ENCODE measurements at regions not wholly inside any gene's neighbourhood (a gene's known extent, or its start where the extent isn't known, plus 50 kb on each side); places are given as distances from the start of the nearest gene placed in this dataset.

GRCh38 chr4:126993351-126993750 lies 639.4 kb upstream of the INTU start:
- TF ChIP-seq, protein P1, sequence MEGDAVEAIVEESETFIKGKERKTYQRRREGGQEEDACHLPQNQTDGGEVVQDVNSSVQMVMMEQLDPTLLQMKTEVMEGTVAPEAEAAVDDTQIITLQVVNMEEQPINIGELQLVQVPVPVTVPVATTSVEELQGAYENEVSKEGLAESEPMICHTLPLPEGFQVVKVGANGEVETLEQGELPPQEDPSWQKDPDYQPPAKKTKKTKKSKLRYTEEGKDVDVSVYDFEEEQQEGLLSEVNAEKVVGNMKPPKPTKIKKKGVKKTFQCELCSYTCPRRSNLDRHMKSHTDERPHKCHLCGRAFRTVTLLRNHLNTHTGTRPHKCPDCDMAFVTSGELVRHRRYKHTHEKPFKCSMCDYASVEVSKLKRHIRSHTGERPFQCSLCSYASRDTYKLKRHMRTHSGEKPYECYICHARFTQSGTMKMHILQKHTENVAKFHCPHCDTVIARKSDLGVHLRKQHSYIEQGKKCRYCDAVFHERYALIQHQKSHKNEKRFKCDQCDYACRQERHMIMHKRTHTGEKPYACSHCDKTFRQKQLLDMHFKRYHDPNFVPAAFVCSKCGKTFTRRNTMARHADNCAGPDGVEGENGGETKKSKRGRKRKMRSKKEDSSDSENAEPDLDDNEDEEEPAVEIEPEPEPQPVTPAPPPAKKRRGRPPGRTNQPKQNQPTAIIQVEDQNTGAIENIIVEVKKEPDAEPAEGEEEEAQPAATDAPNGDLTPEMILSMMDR (IDR thresholded peaks at IDR 0.05; ENCODE audit: low read depth, low read length, poor library complexity, severe bottlenecking): no peak
- no peak for TF ChIP-seq EZH2phosphoT487 (IDR thresholded peaks at IDR 0.05; ENCODE audit: borderline replicate concordance, low read length)
